HEK293 (cell line): ENCODE measurements at regions not wholly inside any gene's neighbourhood (a gene's known extent, or its start where the extent isn't known, plus 50 kb on each side); places are given as distances from the start of the nearest gene placed in this dataset.

Experiments used
- CTCF ChIA-PET: fragments of 350-600 bp; formaldehyde crosslinking; extraction: SDS; loops from one replicate; lab custom pipeline; 2021; ENCODE audit warnings: antibody characterized with exemption; lab: Yijun Ruan, JAX
- POLR2A ChIA-PET: fragments of 300-600 bp; formaldehyde crosslinking; extraction: SDS; loops from one replicate; lab custom pipeline; 2020; ENCODE audit warnings: antibody characterized with exemption, inconsistent platforms; lab: Yijun Ruan, JAX
- H3K27ac ChIP-seq: fragments of 200-500 bp; sonication (Bioruptor generic); 2 replicates; pipeline ENCODE4 v1.5.1; 2014; ENCODE audit warnings: low read depth, low read length, control low read depth, inconsistent platforms; ENCODE audit errors: extremely low read depth
- H3K36me3 ChIP-seq, 2 experiments: fragments of 200-500 bp in 1 of 2; sonication (Bioruptor generic) in 1 of 2; 1 replicate in 1 of 2; 2 replicates in 1 of 2; pipeline ENCODE4 v1.5.1; 2014 to 2017; ENCODE audit warnings: inconsistent platforms in 2 of 2, low read length in 2 of 2; ENCODE audit not compliant: control insufficient read depth in 2 of 2, insufficient read depth in 1 of 2
- H3K4me1 ChIP-seq: fragments of 200-500 bp; sonication (Bioruptor generic); 2 replicates; pipeline ENCODE4 v1.5.1; 2014; ENCODE audit warnings: mild to moderate bottlenecking, low read length, inconsistent platforms; ENCODE audit not compliant: control insufficient read depth, insufficient read depth
- H3K4me3 ChIP-seq: 2 replicates; pipeline ENCODE4 v1.5.1; 2011; ENCODE audit warnings: low read depth, mild to moderate bottlenecking, control low read depth, low read length, moderate library complexity
- H3K9me3 ChIP-seq: fragments of 200-500 bp; sonication (Bioruptor generic); 2 replicates; pipeline ENCODE4 v1.5.1; 2014; ENCODE audit warnings: low read depth, low read length, inconsistent platforms; ENCODE audit not compliant: control insufficient read depth, insufficient read depth
- BCL11A ChIP-seq: fragments of 450-650 bp; formaldehyde crosslinking; IDR thresholded peaks from 2 replicates; pipeline ENCODE4 v1.5.1; 2016; ENCODE audit warnings: low read depth, missing biosample characterization, missing genetic modification characterization
- IKZF3 ChIP-seq: fragments of 450-650 bp; IDR thresholded peaks from 2 replicates; pipeline ENCODE4 v1.5.0; 2018; ENCODE audit warnings: missing biosample characterization, mild to moderate bottlenecking, missing genetic modification characterization, moderate library complexity
- KLF7 ChIP-seq: fragments of 450-650 bp; formaldehyde crosslinking; IDR thresholded peaks from 2 replicates; pipeline ENCODE4 v1.5.1; 2016; ENCODE audit warnings: missing biosample characterization, missing genetic modification characterization, borderline replicate concordance
- KLF8 ChIP-seq: fragments of 450-650 bp; formaldehyde crosslinking; IDR thresholded peaks from 2 replicates; pipeline ENCODE4 v1.5.1; 2016; ENCODE audit warnings: missing biosample characterization, missing genetic modification characterization
- MYNN ChIP-seq: fragments of 450-650 bp; formaldehyde crosslinking; IDR thresholded peaks from 2 replicates; pipeline ENCODE4 v1.5.1; 2016; ENCODE audit warnings: missing biosample characterization, missing genetic modification characterization, borderline replicate concordance
- PRDM4 ChIP-seq: fragments of 450-650 bp; formaldehyde crosslinking; IDR thresholded peaks from 2 replicates; pipeline ENCODE4 v1.5.1; 2017; ENCODE audit warnings: missing biosample characterization, missing genetic modification characterization
- SP3 ChIP-seq: fragments of 450-650 bp; formaldehyde crosslinking; IDR thresholded peaks from 2 replicates; pipeline ENCODE4 v1.5.1; 2016; ENCODE audit warnings: missing biosample characterization, missing genetic modification characterization
- WT1 ChIP-seq: fragments of 450-650 bp; formaldehyde crosslinking; IDR thresholded peaks from 2 replicates; pipeline ENCODE4 v1.5.1; 2016; ENCODE audit warnings: missing biosample characterization, missing genetic modification characterization
- ZBTB7A ChIP-seq: fragments of 450-650 bp; formaldehyde crosslinking; IDR thresholded peaks from 2 replicates; pipeline ENCODE4 v1.5.1; 2016; ENCODE audit warnings: low read depth, missing biosample characterization, missing genetic modification characterization
- ZFP41 ChIP-seq: fragments of 450-650 bp; formaldehyde crosslinking; IDR thresholded peaks from 2 replicates; pipeline ENCODE4 v1.5.1; 2016; ENCODE audit warnings: missing biosample characterization, missing genetic modification characterization, borderline replicate concordance
- ZNF112 ChIP-seq: fragments of 450-650 bp; formaldehyde crosslinking; IDR thresholded peaks from 2 replicates; pipeline ENCODE4 v1.5.0; 2017; ENCODE audit warnings: missing biosample characterization, missing genetic modification characterization
- ZNF2 ChIP-seq: fragments of 450-650 bp; formaldehyde crosslinking; IDR thresholded peaks from 2 replicates; pipeline ENCODE4 v1.5.1; 2016; ENCODE audit warnings: missing biosample characterization, missing genetic modification characterization
- ZNF221 ChIP-seq: fragments of 450-650 bp; formaldehyde crosslinking; IDR thresholded peaks from 2 replicates; pipeline ENCODE4 v1.5.1; 2017; ENCODE audit warnings: missing biosample characterization, missing genetic modification characterization, borderline replicate concordance
- ZNF302 ChIP-seq: fragments of 450-650 bp; formaldehyde crosslinking; IDR thresholded peaks from 2 replicates; pipeline ENCODE4 v1.5.1; 2016; ENCODE audit warnings: missing biosample characterization, missing genetic modification characterization, low read depth
- ZNF391 ChIP-seq: fragments of 450-650 bp; formaldehyde crosslinking; IDR thresholded peaks from 2 replicates; pipeline ENCODE4 v1.5.1; 2016; ENCODE audit warnings: low read depth, missing biosample characterization, missing genetic modification characterization, borderline replicate concordance
- ZNF426 ChIP-seq: fragments of 450-650 bp; formaldehyde crosslinking; IDR thresholded peaks from 2 replicates; pipeline ENCODE4 v1.5.1; 2017; ENCODE audit warnings: missing biosample characterization, missing genetic modification characterization, mild to moderate bottlenecking, inconsistent platforms, moderate library complexity
- ZNF501 ChIP-seq: fragments of 450-650 bp; formaldehyde crosslinking; IDR thresholded peaks from 2 replicates; pipeline ENCODE4 v1.5.1; 2016; ENCODE audit warnings: missing biosample characterization, missing genetic modification characterization
- ZNF571 ChIP-seq: fragments of 450-650 bp; formaldehyde crosslinking; IDR thresholded peaks from 2 replicates; pipeline ENCODE4 v1.5.0; 2017; ENCODE audit warnings: missing biosample characterization, missing genetic modification characterization
- ZNF580 ChIP-seq: fragments of 450-650 bp; formaldehyde crosslinking; IDR thresholded peaks from 2 replicates; pipeline ENCODE4 v1.5.1; 2016; ENCODE audit warnings: missing biosample characterization, missing genetic modification characterization
- ZNF610 ChIP-seq: fragments of 450-650 bp; formaldehyde crosslinking; IDR thresholded peaks from 2 replicates; pipeline ENCODE4 v1.5.1; 2016; ENCODE audit warnings: missing biosample characterization, missing genetic modification characterization, borderline replicate concordance
- ZNF664 ChIP-seq: fragments of 450-650 bp; formaldehyde crosslinking; IDR thresholded peaks from 2 replicates; pipeline ENCODE4 v1.5.1; 2016; ENCODE audit warnings: missing biosample characterization, missing genetic modification characterization
- ZNF792 ChIP-seq: fragments of 450-650 bp; formaldehyde crosslinking; IDR thresholded peaks from 2 replicates; pipeline ENCODE4 v1.5.1; 2016; ENCODE audit warnings: missing biosample characterization, missing genetic modification characterization
- ZXDB ChIP-seq: fragments of 450-650 bp; formaldehyde crosslinking; IDR thresholded peaks from 2 replicates; pipeline ENCODE4 v1.5.1; 2016; ENCODE audit warnings: missing biosample characterization, missing genetic modification characterization
- TF ChIP-seq, protein P1 (sequence below): fragments of 450-650 bp; formaldehyde crosslinking; IDR thresholded peaks from 2 replicates; pipeline ENCODE4 v1.5.1; 2016; ENCODE audit warnings: missing biosample characterization, missing genetic modification characterization
- TF ChIP-seq, protein P2 (sequence below): fragments of 450-650 bp; formaldehyde crosslinking; IDR thresholded peaks from 2 replicates; pipeline ENCODE4 v1.5.1; 2016; ENCODE audit warnings: missing biosample characterization, missing genetic modification characterization
- TF ChIP-seq, protein P3 (sequence below): fragments of 450-650 bp; formaldehyde crosslinking; IDR thresholded peaks from 2 replicates; pipeline ENCODE4 v1.5.1; 2016; ENCODE audit warnings: missing biosample characterization, missing genetic modification characterization

DNA sequence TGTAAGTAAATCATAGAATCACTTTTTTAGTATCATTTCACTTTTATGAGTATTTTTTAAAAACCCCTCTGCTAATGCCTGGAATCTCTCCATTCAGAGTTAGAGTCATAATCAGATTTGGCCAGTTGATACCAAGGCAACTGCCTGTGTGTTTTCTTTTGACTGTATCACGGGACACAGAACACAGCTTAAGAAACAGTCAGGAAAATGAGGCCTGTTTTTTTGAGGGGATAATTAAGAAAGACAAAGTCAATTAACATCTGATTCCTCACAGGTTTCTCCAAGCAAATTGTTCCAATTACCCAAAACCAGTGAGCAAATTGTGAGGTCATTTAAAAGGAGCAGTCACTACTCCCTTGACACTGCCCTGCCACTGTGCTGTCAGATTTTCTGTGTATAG lies 944.5 kb upstream of the SOX9 start:
- TF ChIP-seq ZNF571 (tag by site-specific recombination) = no peak
- TF ChIP-seq PRDM4 (tag by site-specific recombination) = peak; percentile 9; the same call in 1 of the 2 replicates
- ChIA-PET CTCF (no interaction called here), POLR2A (no interaction called here)
- peaks cover 24% of the 10 kb centered on the region for H3K4me1 ChIP-seq
- no peak overlapping the region for H3K27ac ChIP-seq
- H3K4me3 ChIP-seq = no peak overlapping the region
- no peaks in the 10 kb centered on the region for H3K9me3 ChIP-seq
- H3K36me3 ChIP-seq = no peaks in the 10 kb centered on the region

DNA sequence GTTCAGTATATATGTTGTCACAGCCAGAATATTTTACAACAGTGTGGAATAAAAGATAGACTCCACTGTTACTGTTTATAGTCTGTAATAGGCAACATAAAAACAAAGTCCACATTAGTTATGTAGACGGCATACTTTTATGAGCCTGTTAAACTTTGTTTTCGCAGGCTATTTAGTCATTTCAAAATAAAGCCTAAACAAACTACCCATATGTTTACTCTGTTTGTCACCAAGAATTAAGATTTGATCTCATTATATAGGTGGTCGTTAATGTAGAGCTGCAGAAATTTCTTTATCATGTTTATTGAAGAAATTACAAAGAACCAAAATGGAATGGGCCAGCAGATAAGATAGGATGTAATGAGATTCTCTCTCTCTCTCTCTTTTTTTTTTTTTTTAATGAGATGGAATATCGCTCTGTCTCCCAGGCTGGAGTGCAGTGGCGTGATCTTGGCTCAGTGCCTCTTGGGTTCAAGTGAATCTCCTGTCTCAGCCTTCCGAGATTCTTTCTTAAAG lies 943.8 kb upstream of the SOX9 start:
- CTCF ChIA-PET = no interaction called here
- H3K27ac ChIP-seq = no peak overlapping the region
- H3K4me3 ChIP-seq = no peak overlapping the region
- H3K4me1 ChIP-seq = peaks cover 27% of the 10 kb centered on the region
- POLR2A ChIA-PET = no interaction called here
- no peaks in the 10 kb centered on the region for H3K36me3 ChIP-seq
- no peaks in the 10 kb centered on the region for H3K9me3 ChIP-seq
- TF ChIP-seq ZNF792 (0 out of 2 replicates have a peak, but pooled peaks have one; percentile 24), ZNF2 (tag by site-specific recombination) (peak; percentile 67), IKZF3 (peak; percentile 25; the same call in 1 of the 2 replicates), ZNF664 (peak; percentile 97), ZNF426 (tag by site-specific recombination) (no peak), ZBTB7A (tag by site-specific recombination) (no peak), WT1 (tag by site-specific recombination) (peak; percentile 70), ZNF302 (tag by site-specific recombination) (no peak), ZFP41 (tag by site-specific recombination) (no peak), KLF7 (tag by site-specific recombination) (peak; percentile 50; the same call in 1 of the 2 replicates), ZNF580 (tag by site-specific recombination) (peak; percentile 92), ZNF610 (no peak), ZNF221 (0 out of 2 replicates have a peak, but pooled peaks have one; percentile 61), SP3 (tag by site-specific recombination) (no peak), ZXDB (tag by site-specific recombination) (peak; percentile 71), ZNF501 (no peak), KLF8 (tag by site-specific recombination) (peak; percentile 40), BCL11A (tag by site-specific recombination) (peak; percentile 78; the same call in 1 of the 2 replicates), ZNF112 (tag by site-specific recombination) (no peak), MYNN (peak; percentile 77), ZNF391 (peak; percentile 83)
- TF ChIP-seq, protein P1, sequence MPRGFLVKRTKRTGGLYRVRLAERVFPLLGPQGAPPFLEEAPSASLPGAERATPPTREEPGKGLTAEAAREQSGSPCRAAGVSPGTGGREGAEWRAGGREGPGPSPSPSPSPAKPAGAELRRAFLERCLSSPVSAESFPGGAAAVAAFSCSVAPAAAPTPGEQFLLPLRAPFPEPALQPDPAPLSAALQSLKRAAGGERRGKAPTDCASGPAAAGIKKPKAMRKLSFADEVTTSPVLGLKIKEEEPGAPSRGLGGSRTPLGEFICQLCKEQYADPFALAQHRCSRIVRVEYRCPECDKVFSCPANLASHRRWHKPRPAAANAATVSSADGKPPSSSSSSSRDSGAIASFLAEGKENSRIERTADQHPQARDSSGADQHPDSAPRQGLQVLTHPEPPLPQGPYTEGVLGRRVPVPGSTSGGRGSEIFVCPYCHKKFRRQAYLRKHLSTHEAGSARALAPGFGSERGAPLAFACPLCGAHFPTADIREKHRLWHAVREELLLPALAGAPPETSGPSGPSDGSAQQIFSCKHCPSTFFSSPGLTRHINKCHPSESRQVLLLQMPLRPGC (tag by site-specific recombination) = peak; percentile 63; the same call in 1 of the 2 replicates
- TF ChIP-seq, protein P2, sequence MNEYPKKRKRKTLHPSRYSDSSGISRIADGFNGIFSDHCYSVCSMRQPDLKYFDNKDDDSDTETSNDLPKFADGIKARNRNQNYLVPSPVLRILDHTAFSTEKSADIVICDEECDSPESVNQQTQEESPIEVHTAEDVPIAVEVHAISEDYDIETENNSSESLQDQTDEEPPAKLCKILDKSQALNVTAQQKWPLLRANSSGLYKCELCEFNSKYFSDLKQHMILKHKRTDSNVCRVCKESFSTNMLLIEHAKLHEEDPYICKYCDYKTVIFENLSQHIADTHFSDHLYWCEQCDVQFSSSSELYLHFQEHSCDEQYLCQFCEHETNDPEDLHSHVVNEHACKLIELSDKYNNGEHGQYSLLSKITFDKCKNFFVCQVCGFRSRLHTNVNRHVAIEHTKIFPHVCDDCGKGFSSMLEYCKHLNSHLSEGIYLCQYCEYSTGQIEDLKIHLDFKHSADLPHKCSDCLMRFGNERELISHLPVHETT (tag by site-specific recombination) = no peak
- TF ChIP-seq, protein P3, sequence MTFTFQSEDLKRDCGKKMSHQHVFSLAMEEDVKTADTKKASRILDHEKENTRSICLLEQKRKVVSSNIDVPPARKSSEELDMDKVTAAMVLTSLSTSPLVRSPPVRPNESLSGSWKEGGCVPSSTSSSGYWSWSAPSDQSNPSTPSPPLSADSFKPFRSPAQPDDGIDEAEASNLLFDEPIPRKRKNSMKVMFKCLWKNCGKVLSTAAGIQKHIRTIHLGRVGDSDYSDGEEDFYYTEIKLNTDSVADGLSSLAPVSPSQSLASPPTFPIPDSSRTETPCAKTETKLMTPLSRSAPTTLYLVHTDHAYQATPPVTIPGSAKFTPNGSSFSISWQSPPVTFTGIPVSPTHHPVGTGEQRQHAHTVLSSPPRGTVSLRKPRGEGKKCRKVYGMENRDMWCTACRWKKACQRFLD (tag by site-specific recombination) = no peak
